ENCODE measurements at regions not wholly inside any gene's neighbourhood (a gene's known extent, or its start where the extent isn't known, plus 50 kb on each side); places are given as distances from the start of the nearest gene placed in this dataset.
A peak's percentile ranks its signal among the peaks of the same experiment; 100 is the strongest.
"Not testable (repeated sequence)": the region's sequence is repeated elsewhere in the genome, so short reads cannot be mapped to it uniquely, and the experiment has no call there.

- DNase-seq (ENCODE audit: low read depth): no peak
These were observed 111.7 kb downstream of the RTP5 start for GRCh38 chr2:241981076-241981700.

- DNase-seq (ENCODE audit: low read depth): no peak
These were observed 113.4 kb downstream of the RTP5 start for GRCh38 chr2:241982706-241983570.

GRCh38 chr2:241983571-241984270 lies 114.2 kb downstream of the RTP5 start:
- no peak for DNase-seq (ENCODE audit: low read depth)

GRCh38 chr2:241984271-241984655 lies 114.7 kb downstream of the RTP5 start:
- DNase-seq (ENCODE audit: low read depth): no peak

- no peak for DNase-seq (ENCODE audit: low read depth)
These were observed 115.1 kb downstream of the RTP5 start for GRCh38 chr2:241984658-241985057.

GRCh38 chr2:241985161-241985985 lies 115.8 kb downstream of the RTP5 start:
- not testable (repeated sequence) for DNase-seq (ENCODE audit: low read depth)

- DNase-seq (ENCODE audit: low read depth): peak; percentile 47
These were observed 116.4 kb downstream of the RTP5 start for GRCh38 chr2:241985986-241986329.

GRCh38 chr2:241986836-241987641 lies 117.5 kb downstream of the RTP5 start:
- no peak for DNase-seq (ENCODE audit: low read depth)

GRCh38 chr2:241987726-241988125 lies 118.2 kb downstream of the RTP5 start:
- no peak for DNase-seq (ENCODE audit: low read depth)

GRCh38 chr2:241988146-241988545 lies 118.6 kb downstream of the RTP5 start:
- DNase-seq (ENCODE audit: low read depth): no peak

- DNase-seq (ENCODE audit: low read depth): no peak
These were observed 119.5 kb downstream of the RTP5 start for GRCh38 chr2:241989074-241989473.

GRCh38 chr2:241990466-241990865 lies 120.9 kb downstream of the RTP5 start:
- no peak for DNase-seq (ENCODE audit: low read depth)

GRCh38 chr2:241991299-241991698 lies 121.8 kb downstream of the RTP5 start:
- no peak for DNase-seq (ENCODE audit: low read depth)

GRCh38 chr2:241992753-241993152 lies 123.2 kb downstream of the RTP5 start:
- no peak for DNase-seq (ENCODE audit: low read depth)

- DNase-seq (ENCODE audit: low read depth): no peak
These were observed 124.0 kb downstream of the RTP5 start for GRCh38 chr2:241993386-241994005.

- no peak for DNase-seq (ENCODE audit: low read depth)
These were observed 124.6 kb downstream of the RTP5 start for GRCh38 chr2:241994086-241994485.

- DNase-seq (ENCODE audit: low read depth): no peak
These were observed 125.2 kb downstream of the RTP5 start for GRCh38 chr2:241994556-241995213.

GRCh38 chr2:241996100-241996499 lies 126.6 kb downstream of the RTP5 start:
- DNase-seq (ENCODE audit: low read depth): no peak

GRCh38 chr2:241997017-241997416 lies 127.5 kb downstream of the RTP5 start:
- DNase-seq (ENCODE audit: low read depth): no peak

GRCh38 chr2:241999184-241999583 lies 129.7 kb downstream of the RTP5 start:
- DNase-seq (ENCODE audit: low read depth): no peak

Data from myocyte (in vitro differentiated cells).